Putamen (tissue), 1 donor: ENCODE measurements at regions not wholly inside any gene's neighbourhood (a gene's known extent, or its start where the extent isn't known, plus 50 kb on each side); places are given as distances from the start of the nearest gene placed in this dataset.
A peak's percentile ranks its signal among the peaks of the same experiment; 100 is the strongest.
"Not testable (repeated sequence)": the region's sequence is repeated elsewhere in the genome, so short reads cannot be mapped to it uniquely, and the experiment has no call there.

Experiments
- DNase-seq: peaks from one replicate; pipeline ENCODE4 v3.0.0-alpha.2; 2016; ENCODE audit warnings: low spot score

- DNase-seq = no peak
Observed at GRCh38 chr22:25281675-25282345, 62.4 kb downstream of the CRYBB2 start.

DNA sequence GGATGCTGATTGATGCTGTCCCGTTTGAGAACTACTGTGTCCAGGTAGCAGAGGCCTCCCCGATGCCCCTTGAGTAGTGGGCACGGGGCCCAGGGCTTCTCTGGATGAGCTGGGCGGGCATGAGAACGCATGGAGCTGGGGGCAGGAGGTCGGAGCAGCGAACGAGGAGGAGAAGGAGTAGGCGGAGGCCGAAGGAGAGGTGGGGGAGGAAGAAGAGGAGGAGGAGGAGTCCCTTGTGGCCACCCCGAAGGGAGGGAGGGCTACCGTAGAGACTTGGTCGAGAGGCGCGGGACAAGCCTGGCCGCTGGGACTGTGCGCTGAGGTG is 62.9 kb downstream of the CRYBB2 start:
- no peak for DNase-seq

DNA sequence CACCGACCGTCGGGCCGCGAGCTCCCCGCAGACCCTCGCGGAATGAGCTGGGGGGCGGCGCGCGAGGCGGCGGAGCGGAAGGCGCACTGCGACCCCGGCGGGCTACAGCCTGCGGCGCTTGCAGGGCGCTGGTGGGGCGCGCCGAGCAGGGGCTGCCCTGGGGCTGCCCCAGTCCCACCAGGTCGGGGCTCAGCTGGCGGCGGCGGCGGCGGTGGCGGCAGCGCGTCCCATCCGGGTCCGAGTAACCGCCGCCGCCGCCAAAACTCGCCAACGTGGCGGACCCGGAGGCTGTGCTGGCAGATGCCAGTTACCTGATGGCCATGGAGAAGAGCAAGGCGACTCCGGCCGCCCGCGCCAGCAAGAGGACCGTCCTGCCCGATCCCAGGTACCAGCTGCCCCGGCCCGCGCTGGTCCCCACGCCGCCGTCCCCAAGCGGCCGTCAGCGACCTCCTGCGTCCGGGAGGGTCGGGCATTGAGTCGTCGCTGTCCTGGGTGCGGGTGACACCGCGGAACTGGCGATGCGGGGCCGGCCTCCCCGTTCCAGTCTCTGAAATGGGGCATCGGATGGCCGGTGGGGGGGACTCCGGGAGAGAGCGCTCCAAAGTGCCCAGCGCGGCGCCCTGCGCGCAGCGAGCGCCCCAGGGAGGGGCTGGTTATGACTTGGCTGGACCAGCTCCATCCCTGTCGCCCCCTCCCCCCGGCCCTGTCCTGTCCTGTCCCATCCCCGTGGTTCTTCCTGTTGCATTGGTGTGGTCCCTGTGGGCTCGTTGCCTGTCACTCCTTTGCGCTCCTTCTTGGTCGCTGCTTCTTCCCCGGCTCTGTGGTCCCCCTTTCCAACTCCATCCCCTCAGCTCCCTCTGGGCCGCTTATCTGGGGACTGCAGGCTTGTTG is 63.5 kb downstream of the CRYBB2 start:
- no peak for DNase-seq

DNA sequence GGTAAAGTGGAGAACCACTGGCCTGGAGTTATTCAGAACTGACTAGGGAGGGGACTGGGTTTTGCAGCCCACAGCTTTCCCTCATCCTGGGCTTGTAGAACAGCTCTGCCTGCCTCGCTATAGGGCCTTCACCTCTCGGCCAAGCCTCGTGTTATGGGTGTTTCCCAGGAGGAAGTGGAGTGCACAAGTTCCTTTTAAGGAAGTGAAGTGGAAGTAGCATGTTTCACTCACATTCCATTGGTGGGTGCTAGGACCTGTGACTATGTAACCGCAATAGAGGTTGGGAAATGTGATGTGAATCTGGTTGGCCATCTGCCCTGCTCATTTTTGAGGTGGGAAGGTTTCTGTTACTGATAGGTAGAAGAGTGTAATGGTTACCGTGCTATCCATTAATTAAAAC is 69.0 kb downstream of the CRYBB2 start:
- DNase-seq = not testable (repeated sequence)

DNA sequence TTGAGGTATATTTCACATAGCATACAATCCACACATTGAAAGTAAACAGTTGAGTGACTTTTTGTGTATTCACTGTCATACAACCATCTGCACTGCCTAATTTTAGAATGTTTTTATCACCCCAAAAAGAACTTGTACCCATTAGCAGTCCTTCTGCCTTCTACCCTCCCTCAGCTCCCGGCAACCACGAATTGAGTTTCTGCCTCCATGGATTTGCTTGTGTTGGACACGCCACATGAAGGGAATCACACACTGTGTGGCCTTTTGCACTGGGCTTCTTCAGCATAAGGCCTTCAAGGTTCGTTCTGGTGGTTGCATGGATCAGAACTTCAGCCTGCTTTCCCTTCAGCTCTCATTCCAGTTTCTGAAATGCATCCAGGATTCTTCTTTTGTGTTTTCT is 82.5 kb downstream of the CRYBB2 start:
- DNase-seq = not testable (repeated sequence)

DNA sequence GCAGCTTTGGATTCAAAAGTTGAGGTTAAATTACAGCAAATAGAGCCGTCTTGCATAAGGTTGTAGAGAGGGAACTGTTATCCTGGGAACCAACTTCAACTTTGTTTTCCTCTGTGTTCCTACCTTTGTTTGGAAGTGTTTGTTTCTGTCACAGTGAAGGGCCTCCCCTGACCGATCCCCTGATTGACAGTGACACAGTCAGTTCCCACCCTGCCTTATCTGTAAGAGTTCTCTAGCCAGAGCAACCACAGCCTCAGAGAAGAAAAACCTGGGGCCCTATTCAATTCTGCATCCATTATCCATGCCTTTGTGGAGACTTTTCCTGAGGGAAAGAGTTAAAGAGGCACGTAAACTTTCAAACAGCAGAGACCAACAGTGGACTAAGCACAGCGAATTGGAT is 90.1 kb downstream of the CRYBB2 start:
- not testable (repeated sequence) for DNase-seq

- not testable (repeated sequence) for DNase-seq
Observed at GRCh38 chr22:25311924-25312323, 92.5 kb downstream of the CRYBB2 start.

DNA sequence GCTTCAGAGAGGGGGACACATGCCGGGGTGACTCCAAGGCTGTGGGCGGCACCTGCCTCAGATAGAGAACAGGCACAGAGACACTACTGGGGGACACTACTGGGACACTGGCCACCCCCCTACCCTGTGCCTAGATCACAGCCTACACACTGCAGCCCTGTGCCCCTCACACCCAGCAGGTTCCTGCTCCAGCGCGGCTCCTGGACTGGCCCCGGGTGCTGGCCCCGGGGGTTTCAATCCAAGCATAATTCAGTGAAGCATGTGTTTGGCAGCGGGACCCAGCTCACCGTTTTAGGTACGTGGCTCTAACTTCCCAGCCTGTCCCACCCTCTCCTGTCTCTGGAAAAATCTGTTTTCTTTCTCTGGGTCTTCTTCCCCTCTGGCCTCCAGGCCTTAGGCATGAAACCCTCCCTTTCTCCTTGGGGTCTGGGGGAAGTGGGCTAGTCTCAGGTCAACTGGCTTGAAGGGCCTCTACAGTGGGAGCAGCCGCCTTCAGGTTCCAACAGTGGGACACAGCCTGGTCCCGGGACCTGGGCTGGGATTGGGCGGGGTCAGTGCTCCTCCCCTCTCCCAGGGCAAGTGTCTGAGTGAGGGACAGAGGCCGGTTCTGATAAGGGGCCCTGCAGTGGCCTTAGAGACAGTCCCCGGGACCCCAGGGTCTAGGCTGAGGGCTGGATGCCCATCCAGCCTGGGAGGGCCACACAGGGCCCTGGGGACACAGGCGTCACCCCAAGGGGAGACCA is 98.8 kb downstream of the CRYBB2 start:
- no peak for DNase-seq

DNA sequence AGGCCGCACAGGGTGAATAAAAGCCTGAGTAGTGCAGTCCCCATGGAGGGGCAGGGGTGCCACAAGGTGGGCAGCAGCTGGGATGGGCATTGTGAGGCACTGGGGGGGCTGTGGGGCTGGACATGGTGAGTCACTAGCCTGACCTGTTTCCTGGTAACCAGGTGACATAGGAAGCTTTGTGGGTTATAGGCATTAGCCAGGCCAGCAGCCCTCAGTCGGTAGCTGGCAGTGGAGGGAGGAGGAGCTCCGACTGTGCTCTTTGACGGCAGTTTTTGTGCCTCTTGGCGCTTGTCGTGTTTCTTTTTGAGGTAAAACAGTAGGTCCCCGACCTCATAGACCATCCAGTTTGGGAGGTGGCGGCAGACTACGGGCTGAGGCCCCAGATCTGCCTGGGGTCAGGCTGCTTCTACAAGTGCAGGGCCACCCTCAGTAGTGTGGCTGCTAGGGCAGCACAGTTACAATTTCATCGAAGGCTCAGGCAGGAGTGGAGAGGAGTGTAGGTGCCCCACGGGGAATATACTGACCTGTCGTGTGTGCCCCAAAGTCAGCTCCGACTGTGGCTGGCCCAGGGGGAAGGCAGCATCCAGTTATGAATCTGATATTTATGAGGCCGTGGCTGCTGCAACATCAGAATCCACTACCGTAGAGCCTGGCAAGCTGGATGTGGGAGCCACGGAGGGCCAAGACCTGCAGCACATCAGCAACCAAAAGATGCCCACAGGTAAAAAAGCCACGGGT is 107.7 kb downstream of the CRYBB2 start:
- DNase-seq = no peak

DNA sequence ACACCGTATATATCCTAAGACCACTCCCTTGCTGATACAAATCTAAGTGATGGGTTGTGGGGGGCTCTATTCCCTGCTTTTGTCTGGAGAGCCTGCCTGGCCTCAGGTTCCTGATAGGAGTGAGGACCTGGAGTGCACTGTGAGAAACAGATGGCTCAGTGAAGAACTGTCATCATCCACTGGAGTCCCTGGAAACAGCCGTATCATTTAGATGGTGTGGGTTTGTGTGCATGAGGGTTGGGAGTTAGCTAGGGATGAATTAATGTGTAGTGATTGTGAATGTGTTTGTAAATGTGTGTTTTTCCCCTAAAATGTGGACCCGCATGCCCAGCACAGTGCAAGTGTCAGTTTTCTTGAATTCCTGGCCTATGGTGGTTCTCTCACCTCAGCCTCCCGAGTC is 111.6 kb downstream of the CRYBB2 start:
- DNase-seq = no peak

- DNase-seq = not testable (repeated sequence)
Observed at GRCh38 chr22:25331911-25332310, 112.5 kb downstream of the CRYBB2 start.

- DNase-seq = no peak
Observed at GRCh38 chr22:25332386-25332785, 112.9 kb downstream of the CRYBB2 start.

- DNase-seq = peak; percentile 12
Observed at GRCh38 chr22:25334162-25334490, 114.7 kb downstream of the CRYBB2 start.

DNA sequence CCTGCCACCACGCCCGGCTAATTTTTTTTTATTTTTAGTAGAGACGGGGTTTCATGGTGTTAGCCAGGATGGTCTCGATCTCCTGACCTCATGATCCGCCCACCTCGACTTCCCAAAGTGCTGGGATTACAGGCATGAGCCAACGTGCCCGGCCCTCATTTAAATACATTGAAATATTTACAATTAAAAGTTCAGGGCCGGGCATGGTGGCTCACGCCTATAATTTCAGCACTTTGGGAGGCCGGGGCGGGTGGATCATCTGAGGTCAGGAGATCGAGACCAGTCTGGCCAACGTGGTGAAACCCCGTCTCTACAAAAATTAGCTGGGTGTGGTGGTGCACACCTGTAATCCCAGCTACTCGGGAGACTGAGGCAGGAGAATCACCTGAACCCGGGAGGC is 115.2 kb downstream of the CRYBB2 start:
- not testable (repeated sequence) for DNase-seq

DNA sequence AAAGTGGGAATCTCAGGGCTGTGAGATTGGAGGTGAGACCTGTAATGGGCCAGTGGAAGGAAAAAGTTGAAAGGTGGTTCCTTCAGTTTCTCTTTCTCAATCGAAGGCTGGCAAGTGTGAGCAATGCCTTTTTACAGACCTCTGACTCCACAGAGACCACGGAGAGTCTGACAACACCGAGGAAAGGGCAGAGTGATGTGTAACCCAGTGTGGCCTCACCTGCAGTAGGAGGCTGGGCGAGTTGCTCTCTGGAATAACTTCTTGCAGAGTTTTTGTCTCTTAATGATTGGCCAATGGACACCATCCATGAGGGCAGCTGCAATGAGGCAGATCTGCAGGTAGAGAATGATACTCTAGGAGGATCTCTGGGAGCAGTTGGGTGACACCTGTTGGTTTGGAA is 115.8 kb downstream of the CRYBB2 start:
- DNase-seq = not testable (repeated sequence)

DNA sequence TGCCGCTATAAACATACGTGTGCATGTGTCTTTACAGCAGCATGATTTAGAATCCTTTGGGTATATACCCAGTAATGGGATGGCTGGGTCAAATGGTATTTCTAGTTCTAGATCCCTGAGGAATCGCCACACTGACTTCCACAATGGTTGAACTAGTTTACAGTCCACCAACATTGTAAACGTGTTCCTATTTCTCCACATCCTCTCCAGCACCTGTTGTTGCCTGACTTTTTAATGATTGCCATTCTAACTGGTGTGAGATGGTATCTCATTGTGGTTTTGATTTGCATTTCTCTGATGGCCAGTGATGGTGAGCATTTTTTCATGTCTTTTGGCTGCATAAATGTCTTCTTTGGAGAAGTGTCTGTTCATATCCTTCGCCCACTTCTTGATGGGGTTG is 121.1 kb downstream of the CRYBB2 start:
- DNase-seq = not testable (repeated sequence)

DNA sequence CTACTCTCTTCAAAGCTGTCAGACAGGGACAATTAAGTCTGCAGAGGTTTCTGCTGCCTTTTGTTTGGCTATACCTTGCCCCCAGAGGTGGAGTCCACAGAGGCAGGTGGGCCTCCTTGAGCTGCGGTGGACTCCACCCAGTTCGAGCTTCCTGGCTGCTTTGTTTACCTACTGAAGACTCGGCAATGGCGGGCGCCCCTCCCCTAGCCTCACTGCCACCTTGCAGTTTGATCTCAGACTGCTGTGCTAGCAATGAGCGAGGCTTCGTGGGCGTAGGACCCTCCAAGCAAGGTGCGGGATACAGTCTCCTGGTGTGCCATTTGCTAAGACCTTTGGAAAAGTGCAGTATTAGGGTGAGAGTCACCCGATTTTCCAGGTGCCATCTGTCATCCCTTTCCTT is 124.9 kb downstream of the CRYBB2 start:
- not testable (repeated sequence) for DNase-seq

DNA sequence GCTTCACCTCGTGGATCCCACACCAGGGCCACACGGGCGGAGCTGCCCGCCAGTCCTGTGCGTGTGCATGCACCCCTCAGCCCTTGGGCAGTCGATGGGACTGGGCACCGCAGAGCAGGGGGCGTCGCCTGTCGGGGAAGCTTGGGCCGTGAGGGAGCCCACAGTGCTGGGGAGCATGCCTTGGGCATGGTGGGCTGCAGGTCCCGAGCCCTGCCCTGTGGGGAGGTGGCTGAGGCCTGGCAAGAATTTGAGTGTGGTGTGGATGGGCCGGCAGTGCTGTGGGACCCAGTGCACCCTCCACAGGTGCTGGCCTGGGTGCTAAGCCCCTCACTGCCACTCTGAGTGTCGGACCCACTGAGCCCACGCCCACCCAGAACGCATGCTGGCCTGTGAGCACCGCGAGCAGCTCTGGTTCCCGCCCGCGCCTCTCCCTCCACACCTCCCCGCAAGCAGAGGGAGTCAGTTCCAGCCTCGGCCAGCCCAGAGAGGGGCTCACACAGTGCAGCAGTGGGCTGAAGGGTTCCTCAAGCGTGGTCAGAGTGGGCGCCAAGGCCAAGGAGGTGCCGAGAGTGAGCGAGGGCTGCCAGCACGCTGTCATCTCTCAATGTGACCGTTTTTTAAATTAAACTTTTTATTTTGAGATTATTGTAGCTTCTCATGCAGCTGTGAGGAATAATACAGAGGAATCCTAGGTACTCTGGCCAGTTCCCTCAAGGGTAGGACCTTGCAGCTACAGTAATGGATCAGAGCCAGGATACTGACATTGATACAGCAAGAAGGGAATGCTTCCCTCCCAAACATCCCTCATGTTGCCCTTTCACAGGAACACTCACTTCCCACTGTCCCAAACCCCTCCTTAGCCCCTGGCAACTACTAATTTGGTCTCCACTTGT is 127.7 kb downstream of the CRYBB2 start:
- no peak for DNase-seq

- DNase-seq = no peak
Observed at GRCh38 chr22:25347752-25348102, 128.3 kb downstream of the CRYBB2 start.

DNA sequence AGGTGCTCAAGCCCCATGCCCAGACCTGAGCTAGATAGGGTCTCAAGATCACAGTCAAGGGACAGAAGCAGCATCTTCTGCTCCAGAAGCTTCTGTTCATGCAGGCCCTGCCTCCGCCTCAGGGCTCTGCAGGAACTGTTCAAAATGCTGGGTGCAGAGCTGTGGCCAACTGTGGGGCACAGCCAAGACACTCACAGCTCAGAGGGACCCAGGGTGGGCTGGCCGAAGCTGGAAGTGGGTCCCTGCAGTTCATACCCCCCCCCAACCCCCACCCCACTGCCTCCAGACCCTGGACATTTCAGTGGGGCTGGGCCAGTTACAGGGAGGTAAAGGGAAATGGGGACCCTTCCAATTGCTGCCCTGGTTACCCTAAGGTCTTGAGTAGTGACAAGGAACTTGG is 129.0 kb downstream of the CRYBB2 start:
- DNase-seq = no peak

DNA sequence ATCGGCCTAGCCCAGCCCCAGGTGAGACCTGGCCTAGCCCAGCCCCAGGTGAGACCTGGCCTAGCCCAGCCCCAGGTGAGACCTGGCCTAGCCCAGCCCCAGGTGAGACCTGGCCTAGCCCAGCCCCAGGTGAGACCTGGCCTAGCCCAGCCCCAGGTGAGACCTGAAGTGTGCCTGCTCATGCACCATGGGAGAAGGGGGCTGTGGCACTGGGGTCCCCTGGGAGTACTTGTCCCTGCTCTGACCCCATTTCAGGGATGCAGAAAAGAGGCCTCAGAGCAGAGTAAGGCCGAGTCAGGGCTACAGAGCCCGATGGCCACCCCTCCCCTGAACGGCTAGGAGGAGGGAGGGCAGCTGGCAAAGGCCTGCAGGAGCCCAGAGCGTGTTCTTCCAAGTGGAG is 129.6 kb downstream of the CRYBB2 start:
- not testable (repeated sequence) for DNase-seq
